ENCODE measurements at regions not wholly inside any gene's neighbourhood (a gene's known extent, or its start where the extent isn't known, plus 50 kb on each side); places are given as distances from the start of the nearest gene placed in this dataset.

- TF ChIP-seq CTCF (IDR thresholded peaks at IDR 0.05), result no peak
- intact Hi-C loops (cut with DNase I, micrococcal nuclease), result no loop called here
- H3K36me3 ChIP-seq (ENCODE audit: low read depth), result no peaks in the 10 kb centered on the region
- H3K4me1 ChIP-seq (ENCODE audit: low read depth), result no peaks in the 10 kb centered on the region
- H3K4me3 ChIP-seq, result no peak overlapping the region
- H3K9me3 ChIP-seq, result no peaks in the 10 kb centered on the region
- ATAC-seq (peak; percentile 61), DNase-seq (no peak)
Measured at GRCh38 chr6:146914489-146915483, 289.4 kb upstream of the STXBP5 start.

GRCh38 chr6:146915671-146916127 lies 288.5 kb upstream of the STXBP5 start:
- no peak for DNase-seq
- Histone ChIP-seq H3K36me3 (ENCODE audit: low read depth) (no peaks in the 10 kb centered on the region), H3K4me1 (ENCODE audit: low read depth) (no peaks in the 10 kb centered on the region), H3K9me3 (no peaks in the 10 kb centered on the region), H3K4me3 (no peak overlapping the region)
- no peak for TF ChIP-seq CTCF (IDR thresholded peaks at IDR 0.05)
- ATAC-seq, result peak; percentile 68
- intact Hi-C loops (cut with DNase I, micrococcal nuclease), result no loop called here

- Histone ChIP-seq H3K36me3 (ENCODE audit: low read depth) (no peaks in the 10 kb centered on the region), H3K9me3 (no peaks in the 10 kb centered on the region), H3K4me3 (no peak overlapping the region), H3K4me1 (ENCODE audit: low read depth) (no peaks in the 10 kb centered on the region)
- ATAC-seq (no peak), DNase-seq (no peak)
- TF ChIP-seq CTCF (IDR thresholded peaks at IDR 0.05), result no peak
- intact Hi-C loops (cut with DNase I, micrococcal nuclease), result no loop called here
Measured at GRCh38 chr6:146916435-146917025, 287.7 kb upstream of the STXBP5 start.

- H3K4me3 ChIP-seq, result no peak overlapping the region
- H3K9me3 ChIP-seq, result no peaks in the 10 kb centered on the region
- no peak for TF ChIP-seq CTCF (IDR thresholded peaks at IDR 0.05)
- no peaks in the 10 kb centered on the region for H3K36me3 ChIP-seq (ENCODE audit: low read depth)
- ATAC-seq (no peak), DNase-seq (no peak)
- H3K4me1 ChIP-seq (ENCODE audit: low read depth), result no peaks in the 10 kb centered on the region
- intact Hi-C loops (cut with DNase I, micrococcal nuclease), result no loop called here
Measured at GRCh38 chr6:146917182-146917581, 287.0 kb upstream of the STXBP5 start.

- intact Hi-C loops (cut with DNase I, micrococcal nuclease), result no loop called here
- Histone ChIP-seq H3K4me3 (no peak overlapping the region), H3K36me3 (ENCODE audit: low read depth) (no peaks in the 10 kb centered on the region), H3K4me1 (ENCODE audit: low read depth) (no peaks in the 10 kb centered on the region), H3K9me3 (no peaks in the 10 kb centered on the region)
- no peak for ATAC-seq
- TF ChIP-seq CTCF (IDR thresholded peaks at IDR 0.05), result no peak
- DNase-seq, result no peak
Measured at GRCh38 chr6:146917979-146918378, 286.2 kb upstream of the STXBP5 start.
